ENCODE measurements at regions not wholly inside any gene's neighbourhood (a gene's known extent, or its start where the extent isn't known, plus 50 kb on each side); places are given as distances from the start of the nearest gene placed in this dataset.

DNA sequence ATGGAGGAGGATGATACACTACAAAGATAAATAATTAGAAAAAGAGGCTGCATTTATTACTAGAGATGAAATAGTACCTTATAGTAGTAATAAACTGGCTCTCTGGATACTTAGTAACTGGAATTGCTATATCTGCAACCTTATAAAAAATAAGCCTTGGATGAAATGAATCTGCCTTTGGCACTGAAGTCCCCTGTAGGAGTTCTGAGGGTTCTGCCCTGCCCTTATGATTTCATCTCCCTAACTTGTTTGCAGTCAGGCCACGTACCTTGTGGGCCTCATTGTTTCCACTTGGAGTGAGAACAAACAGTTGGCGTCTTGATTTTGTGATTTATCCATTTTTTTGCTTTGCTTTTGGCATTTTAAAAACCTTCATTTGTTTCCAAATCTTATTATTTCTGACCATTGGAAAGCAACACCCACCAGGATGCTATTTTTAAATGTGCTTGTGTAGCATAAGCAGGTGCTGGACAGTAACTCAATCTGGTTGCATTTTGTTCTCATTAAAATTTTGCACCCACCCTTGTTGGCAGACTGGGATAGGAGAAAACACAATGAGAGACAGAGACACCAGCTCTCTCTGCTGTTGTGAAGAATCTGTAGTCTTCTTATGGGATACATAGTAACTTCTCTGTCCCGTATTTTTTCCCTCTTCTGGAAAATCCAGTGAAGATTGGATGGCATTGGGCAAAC is 518.9 kb upstream of the SGCD start:
- CTCF ChIA-PET: no interaction called here
- H3K4me3 ChIP-seq (ENCODE audit: low read depth in 2 of 2, low read length in 2 of 2): no peak overlapping the region
- ATAC-seq (no peak), DNase-seq (ENCODE audit: low read depth, low spot score) (no peak)
- no TSS peak for BruUV-seq (replicated peaks)
- H3K36me3 ChIP-seq (ENCODE audit: control insufficient read depth, insufficient read depth, low read length): no peaks in the 10 kb centered on the region
- no peak overlapping the region for H3K27ac ChIP-seq (ENCODE audit: low read length)
- no peaks in the 10 kb centered on the region for H3K27me3 ChIP-seq (ENCODE audit: control insufficient read depth, insufficient read depth, low read length)
- intact Hi-C loops (cut with micrococcal nuclease; ENCODE audit: unreplicated experiment): no loop called here
- H3K9me3 ChIP-seq (ENCODE audit: control insufficient read depth, insufficient read depth, low read depth, low read length): no peaks in the 10 kb centered on the region
- H3K4me1 ChIP-seq (ENCODE audit: control insufficient read depth, insufficient read depth, low read length): no peaks in the 10 kb centered on the region
- TF ChIP-seq, protein P1, sequence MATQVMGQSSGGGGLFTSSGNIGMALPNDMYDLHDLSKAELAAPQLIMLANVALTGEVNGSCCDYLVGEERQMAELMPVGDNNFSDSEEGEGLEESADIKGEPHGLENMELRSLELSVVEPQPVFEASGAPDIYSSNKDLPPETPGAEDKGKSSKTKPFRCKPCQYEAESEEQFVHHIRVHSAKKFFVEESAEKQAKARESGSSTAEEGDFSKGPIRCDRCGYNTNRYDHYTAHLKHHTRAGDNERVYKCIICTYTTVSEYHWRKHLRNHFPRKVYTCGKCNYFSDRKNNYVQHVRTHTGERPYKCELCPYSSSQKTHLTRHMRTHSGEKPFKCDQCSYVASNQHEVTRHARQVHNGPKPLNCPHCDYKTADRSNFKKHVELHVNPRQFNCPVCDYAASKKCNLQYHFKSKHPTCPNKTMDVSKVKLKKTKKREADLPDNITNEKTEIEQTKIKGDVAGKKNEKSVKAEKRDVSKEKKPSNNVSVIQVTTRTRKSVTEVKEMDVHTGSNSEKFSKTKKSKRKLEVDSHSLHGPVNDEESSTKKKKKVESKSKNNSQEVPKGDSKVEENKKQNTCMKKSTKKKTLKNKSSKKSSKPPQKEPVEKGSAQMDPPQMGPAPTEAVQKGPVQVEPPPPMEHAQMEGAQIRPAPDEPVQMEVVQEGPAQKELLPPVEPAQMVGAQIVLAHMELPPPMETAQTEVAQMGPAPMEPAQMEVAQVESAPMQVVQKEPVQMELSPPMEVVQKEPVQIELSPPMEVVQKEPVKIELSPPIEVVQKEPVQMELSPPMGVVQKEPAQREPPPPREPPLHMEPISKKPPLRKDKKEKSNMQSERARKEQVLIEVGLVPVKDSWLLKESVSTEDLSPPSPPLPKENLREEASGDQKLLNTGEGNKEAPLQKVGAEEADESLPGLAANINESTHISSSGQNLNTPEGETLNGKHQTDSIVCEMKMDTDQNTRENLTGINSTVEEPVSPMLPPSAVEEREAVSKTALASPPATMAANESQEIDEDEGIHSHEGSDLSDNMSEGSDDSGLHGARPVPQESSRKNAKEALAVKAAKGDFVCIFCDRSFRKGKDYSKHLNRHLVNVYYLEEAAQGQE (IDR thresholded peaks at IDR 0.05; ENCODE audit: insufficient read depth in 1 of 2, low read depth in 2 of 2, low read length in 1 of 2): no peak
- TF ChIP-seq SIN3A (IDR thresholded peaks at IDR 0.05; ENCODE audit: borderline replicate concordance, insufficient read depth, low read depth, low read length) (no peak), POLR2AphosphoS5 (IDR thresholded peaks at IDR 0.05; ENCODE audit: low read depth, low read length) (no peak), TCF7L2 (IDR thresholded peaks at IDR 0.05; ENCODE audit: low read depth, low read length) (no peak)
- TF ChIP-seq, protein P2, sequence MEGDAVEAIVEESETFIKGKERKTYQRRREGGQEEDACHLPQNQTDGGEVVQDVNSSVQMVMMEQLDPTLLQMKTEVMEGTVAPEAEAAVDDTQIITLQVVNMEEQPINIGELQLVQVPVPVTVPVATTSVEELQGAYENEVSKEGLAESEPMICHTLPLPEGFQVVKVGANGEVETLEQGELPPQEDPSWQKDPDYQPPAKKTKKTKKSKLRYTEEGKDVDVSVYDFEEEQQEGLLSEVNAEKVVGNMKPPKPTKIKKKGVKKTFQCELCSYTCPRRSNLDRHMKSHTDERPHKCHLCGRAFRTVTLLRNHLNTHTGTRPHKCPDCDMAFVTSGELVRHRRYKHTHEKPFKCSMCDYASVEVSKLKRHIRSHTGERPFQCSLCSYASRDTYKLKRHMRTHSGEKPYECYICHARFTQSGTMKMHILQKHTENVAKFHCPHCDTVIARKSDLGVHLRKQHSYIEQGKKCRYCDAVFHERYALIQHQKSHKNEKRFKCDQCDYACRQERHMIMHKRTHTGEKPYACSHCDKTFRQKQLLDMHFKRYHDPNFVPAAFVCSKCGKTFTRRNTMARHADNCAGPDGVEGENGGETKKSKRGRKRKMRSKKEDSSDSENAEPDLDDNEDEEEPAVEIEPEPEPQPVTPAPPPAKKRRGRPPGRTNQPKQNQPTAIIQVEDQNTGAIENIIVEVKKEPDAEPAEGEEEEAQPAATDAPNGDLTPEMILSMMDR (IDR thresholded peaks at IDR 0.05): no peak
- in situ Hi-C loops (cut with HindIII; ENCODE audit: low pct_unique_long_range_greater_than_20kb, low sequenced_read_pairs): no loop called here
- POLR2A ChIA-PET: no interaction called here

DNA sequence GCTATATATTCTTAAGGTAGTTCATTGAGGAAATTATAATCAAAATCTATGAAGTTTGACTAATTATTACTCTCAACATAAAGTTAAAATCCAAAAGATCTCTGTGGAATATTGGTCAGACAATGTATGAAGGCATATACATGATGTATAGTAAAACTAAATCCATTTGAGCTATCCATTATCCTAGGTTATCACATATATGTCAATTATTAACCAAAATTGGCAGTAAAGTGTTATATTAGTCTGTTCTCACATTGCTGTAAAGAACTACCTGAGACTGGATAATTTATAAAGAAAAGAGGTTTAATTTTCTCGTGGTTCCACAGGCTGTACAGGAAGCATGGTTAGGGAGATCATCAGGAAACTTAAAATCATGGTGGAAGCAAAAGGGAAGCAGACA is 511.7 kb upstream of the SGCD start:
- no TSS peak for BruUV-seq (replicated peaks)
- ChIA-PET CTCF (no interaction called here), POLR2A (no interaction called here)
- H3K4me3 ChIP-seq (ENCODE audit: low read depth in 2 of 2, low read length in 2 of 2): no peak overlapping the region
- no peaks in the 10 kb centered on the region for H3K36me3 ChIP-seq (ENCODE audit: control insufficient read depth, insufficient read depth, low read length)
- H3K9me3 ChIP-seq (ENCODE audit: control insufficient read depth, insufficient read depth, low read depth, low read length): no peaks in the 10 kb centered on the region
- TF ChIP-seq, protein P2 (IDR thresholded peaks at IDR 0.05): no peak
- no peaks in the 10 kb centered on the region for H3K4me1 ChIP-seq (ENCODE audit: control insufficient read depth, insufficient read depth, low read length)
- H3K27me3 ChIP-seq (ENCODE audit: control insufficient read depth, insufficient read depth, low read length): no peaks in the 10 kb centered on the region
- DNase-seq (ENCODE audit: low read depth, low spot score) (no peak), ATAC-seq (no peak)
- intact Hi-C loops (cut with micrococcal nuclease; ENCODE audit: unreplicated experiment): no loop called here
- no peak overlapping the region for H3K27ac ChIP-seq (ENCODE audit: low read length)
- in situ Hi-C loops (cut with HindIII; ENCODE audit: low pct_unique_long_range_greater_than_20kb, low sequenced_read_pairs): no loop called here
